GM18517 (cell line): ENCODE measurements at regions not wholly inside any gene's neighbourhood (a gene's known extent, or its start where the extent isn't known, plus 50 kb on each side); places are given as distances from the start of the nearest gene placed in this dataset.
A peak's percentile ranks its signal among the peaks of the same experiment; 100 is the strongest.

Experiments used
- ATAC-seq: cut with Tn5 transposase; IDR thresholded peaks from one replicate; pipeline ENCODE4 v1.9.1; 2021; ENCODE audit warnings: mild to moderate bottlenecking, moderate library complexity; ENCODE audit not compliant: unreplicated experiment

DNA sequence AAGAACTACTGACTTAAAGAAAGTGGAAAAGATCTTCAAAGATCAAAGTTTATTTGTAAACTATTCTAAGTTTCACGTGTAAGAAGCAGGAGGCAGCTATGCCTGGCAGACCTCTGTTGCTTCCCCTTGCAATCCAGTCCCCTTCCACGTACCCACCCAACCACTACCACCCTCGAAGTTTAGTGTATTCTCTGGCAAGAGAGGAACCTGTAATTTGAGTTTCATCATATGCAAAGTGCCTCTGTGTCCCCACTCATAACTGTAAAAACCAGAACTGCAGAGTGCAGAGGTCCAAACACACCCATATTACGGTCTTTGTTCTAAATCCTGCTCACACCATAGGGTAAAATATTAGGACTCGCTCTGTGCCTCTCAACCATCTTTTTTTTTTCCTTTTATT lies 75.8 kb upstream of the FRY start:
- ATAC-seq: no peak

DNA sequence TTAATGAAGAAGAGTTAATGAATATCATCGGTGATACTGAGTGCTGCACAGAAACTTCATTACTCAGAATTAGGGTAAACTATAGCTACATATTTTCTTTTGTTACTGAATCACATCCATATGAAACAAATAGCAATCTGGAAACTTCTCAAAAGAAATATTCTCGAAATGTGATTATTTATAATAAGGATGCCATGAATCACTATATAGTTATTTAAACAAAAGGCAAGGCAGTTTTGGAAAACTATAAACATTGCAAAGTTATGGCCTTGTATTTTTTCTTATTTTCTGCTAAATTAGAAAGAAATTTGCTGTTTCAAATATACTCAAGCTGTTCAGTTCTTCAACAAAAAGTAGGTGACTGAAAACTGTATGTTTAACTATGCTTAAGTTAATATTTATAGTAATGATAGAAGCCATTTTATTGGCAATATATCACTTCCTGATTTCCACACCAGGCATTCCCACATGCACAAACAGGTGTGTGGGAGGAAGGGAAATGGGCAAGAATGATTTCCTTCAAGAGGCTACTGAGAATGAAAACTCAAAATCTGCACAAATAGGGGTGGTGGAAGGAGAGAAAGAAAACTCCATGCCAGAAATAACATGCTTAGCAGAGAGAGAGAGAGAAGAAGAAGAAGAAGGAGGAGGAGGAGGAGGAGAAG lies 74.5 kb upstream of the FRY start:
- ATAC-seq: no peak

- ATAC-seq: no peak
Measured at GRCh38 chr13:31957772-31958171, 73.8 kb upstream of the FRY start.

- no peak for ATAC-seq
Measured at GRCh38 chr13:31962731-31963370, 68.7 kb upstream of the FRY start.

- no peak for ATAC-seq
Measured at GRCh38 chr13:31963631-31964030, 67.9 kb upstream of the FRY start.

DNA sequence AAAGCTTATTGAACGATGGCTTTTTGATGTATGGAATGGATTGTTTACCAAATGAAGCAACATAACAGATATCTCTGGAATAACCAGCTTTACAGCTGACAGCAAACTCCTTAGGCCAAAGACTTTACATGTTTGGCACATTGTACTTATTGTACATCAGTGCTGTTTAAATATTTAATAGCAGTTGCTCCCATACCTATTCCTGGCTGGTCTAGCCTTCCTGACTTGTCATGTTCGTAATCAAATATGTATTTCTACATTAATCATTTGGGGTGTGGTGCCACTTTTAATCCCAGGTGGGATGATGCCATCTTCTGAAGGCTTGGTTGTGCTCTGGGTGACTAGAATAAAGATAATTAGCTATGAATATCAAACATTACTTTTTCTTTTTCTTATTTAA lies 67.4 kb upstream of the FRY start:
- no peak for ATAC-seq

DNA sequence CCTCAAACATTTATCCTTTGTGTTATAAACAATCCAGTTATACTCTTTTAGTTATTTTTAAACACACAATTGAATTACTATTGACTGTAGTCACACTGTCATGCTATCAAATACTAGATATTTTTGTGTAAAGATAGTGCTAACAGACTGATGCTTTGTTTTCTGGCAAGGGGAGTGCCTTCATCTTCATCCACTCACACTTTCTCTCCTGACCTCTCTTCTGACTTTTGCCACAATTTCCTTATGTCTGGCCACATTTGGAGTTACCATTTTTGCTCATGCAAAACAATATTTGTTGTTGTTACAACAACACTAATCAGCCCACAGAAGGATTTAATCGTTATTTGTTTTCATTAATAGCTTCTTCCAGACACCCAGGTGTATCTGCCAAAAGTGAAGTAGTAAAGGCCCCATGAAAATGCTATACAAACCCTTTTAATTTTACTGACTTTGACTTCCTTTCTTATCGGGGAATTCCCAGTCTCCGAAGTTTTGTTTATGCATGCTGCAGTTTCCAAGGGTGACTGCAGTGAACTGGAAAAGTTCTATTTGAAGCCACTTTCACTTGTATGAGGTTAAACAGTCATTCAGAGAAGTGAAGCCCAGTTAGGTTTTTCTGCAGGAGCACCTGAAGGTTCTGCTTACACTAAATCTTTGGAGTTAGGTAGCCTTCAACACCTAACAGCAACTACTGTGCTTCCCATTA lies 66.1 kb upstream of the FRY start:
- peak; percentile 85 for ATAC-seq

DNA sequence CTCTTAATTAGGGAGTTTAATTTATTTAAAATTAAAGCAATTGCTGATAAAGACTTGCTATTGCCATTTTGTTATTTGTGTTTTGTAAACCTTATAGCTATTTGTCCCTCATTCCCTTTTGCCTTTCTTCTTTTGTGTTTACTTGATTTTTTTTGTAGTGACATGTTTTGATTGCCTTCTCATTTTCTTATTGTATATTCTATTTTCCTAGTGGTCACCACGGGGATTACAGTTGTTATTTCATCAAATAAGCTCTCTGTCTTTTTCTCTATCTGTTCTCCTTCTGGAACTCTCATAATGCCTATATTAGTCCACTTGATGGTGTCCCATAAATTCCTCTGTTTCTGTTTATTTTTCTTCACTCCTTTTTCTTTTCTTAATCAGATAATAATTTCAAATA lies 64.4 kb upstream of the FRY start:
- ATAC-seq: no peak

DNA sequence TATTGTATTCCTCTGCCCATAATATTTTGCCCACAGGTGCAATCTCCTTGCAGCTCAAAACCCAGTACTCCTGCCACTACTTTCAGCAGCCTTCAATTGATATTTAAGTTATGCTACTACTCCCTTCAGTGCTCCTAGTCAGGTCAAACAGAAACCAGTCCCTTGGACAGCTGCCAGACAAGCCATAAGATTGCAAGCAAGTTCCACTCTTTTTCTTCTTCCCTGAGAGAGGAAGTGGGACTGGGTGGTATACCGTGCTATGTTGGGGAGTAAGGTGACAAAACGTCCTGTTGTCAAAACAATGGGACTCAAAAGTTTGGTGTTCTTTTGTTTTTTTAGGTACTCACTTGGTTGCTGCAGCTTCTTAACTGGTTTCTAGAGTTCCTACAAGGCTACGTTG lies 63.1 kb upstream of the FRY start:
- ATAC-seq: no peak

GRCh38 chr13:31970231-31970930 lies 61.2 kb upstream of the FRY start:
- no peak for ATAC-seq

- ATAC-seq: no peak
Measured at GRCh38 chr13:31972453-31972852, 59.1 kb upstream of the FRY start.

DNA sequence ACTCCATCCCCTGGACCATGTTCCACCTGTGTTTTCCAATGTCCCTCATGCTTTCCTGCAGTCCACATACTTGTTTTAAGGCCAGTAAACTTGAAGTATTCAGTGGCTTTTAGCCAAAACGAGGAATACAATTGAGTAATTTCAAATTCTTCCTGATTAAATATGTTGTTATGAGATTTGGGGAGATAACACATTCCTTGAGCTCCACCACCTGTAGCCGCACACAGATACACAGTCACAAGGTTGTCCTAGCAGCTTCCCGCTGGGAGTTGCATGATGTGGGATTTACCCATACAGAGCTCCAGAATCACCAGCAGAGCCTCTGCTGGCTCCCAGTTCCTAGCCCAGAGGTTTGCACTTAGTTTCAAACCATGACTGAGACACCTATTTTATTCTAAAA lies 53.6 kb upstream of the FRY start:
- no peak for ATAC-seq

DNA sequence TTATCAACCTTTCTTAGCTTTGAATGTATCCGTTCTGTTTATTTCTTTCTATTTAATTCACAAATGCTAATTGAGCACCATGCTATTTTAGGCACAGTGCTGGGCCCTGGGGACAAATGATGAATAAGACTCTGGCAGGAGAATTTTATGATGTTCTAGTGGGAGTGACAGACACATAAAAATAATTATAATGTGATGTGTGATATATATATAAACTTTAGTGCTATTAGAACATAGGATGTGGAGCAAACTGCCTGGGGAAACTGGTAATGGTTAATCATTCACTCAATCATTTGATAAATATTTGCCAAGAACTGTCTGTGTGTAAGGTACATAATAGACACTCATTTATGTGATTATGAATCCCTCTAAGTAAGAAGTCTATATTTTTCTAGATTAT lies 50.7 kb upstream of the FRY start:
- no peak for ATAC-seq
